Omental fat pad (tissue), 3 donors: ENCODE measurements at regions not wholly inside any gene's neighbourhood (a gene's known extent, or its start where the extent isn't known, plus 50 kb on each side); places are given as distances from the start of the nearest gene placed in this dataset.

Source experiments
- ATAC-seq: fragments of 150-250 bp; one replicate; pipeline ENCODE4 v1.9.1; 2016; ENCODE audit warnings: mild to moderate bottlenecking, moderate library complexity; ENCODE audit not compliant: low FRiP score
- DNase-seq: peaks from one replicate; pipeline ENCODE4 v3.0.0-alpha.2; 2019; ENCODE audit warnings: low spot score
- CTCF ChIP-seq, 3 donors: fragments of 450-650 bp; IDR thresholded peaks; one replicate each; pipeline ENCODE4 v1.5.1; 2016 to 2017; ENCODE audit warnings: antibody characterized with exemption in 3 of 3, mild to moderate bottlenecking in 3 of 3, moderate library complexity in 2 of 3

- DNase-seq (no peak), ATAC-seq (no peak)
- TF ChIP-seq CTCF (IDR thresholded peaks at IDR 0.05): no peak
These were observed 156.5 kb upstream of the ZNF507 start for GRCh38 chr19:32188921-32189320.

- no peak for TF ChIP-seq CTCF (IDR thresholded peaks at IDR 0.05)
- ATAC-seq (no peak), DNase-seq (no peak)
These were observed 155.3 kb upstream of the ZNF507 start for GRCh38 chr19:32189956-32190706.

- DNase-seq (no peak), ATAC-seq (no peak)
- TF ChIP-seq CTCF (IDR thresholded peaks at IDR 0.05): no peak
These were observed 153.5 kb upstream of the ZNF507 start for GRCh38 chr19:32191921-32192320.

GRCh38 chr19:32195706-32196610, 149.5 kb upstream of the ZNF507 start:
- ATAC-seq (no peak), DNase-seq (no peak)
- no peak for TF ChIP-seq CTCF (IDR thresholded peaks at IDR 0.05)

- no peak for ATAC-seq
- no peak for TF ChIP-seq CTCF (IDR thresholded peaks at IDR 0.05)
- no peak for DNase-seq
These were observed 148.6 kb upstream of the ZNF507 start for GRCh38 chr19:32196690-32197420.

GRCh38 chr19:32197896-32198882, 147.2 kb upstream of the ZNF507 start:
- DNase-seq (no peak), ATAC-seq (no peak)
- no peak for TF ChIP-seq CTCF (IDR thresholded peaks at IDR 0.05)
